HG02642 (cell line): ENCODE measurements at regions not wholly inside any gene's neighbourhood (a gene's known extent, or its start where the extent isn't known, plus 50 kb on each side); places are given as distances from the start of the nearest gene placed in this dataset.

Experiments
- ATAC-seq: cut with Tn5 transposase; IDR thresholded peaks from one replicate; pipeline ENCODE4 v1.9.1; 2021; ENCODE audit warnings: mild to moderate bottlenecking; ENCODE audit not compliant: unreplicated experiment, poor library complexity

- ATAC-seq: no peak
Observed at GRCh38 chr3:106204160-106204868, 335.5 kb upstream of the CBLB start.

- ATAC-seq: peak; percentile 90
Observed at GRCh38 chr3:106206146-106206545, 337.3 kb upstream of the CBLB start.

GRCh38 chr3:106206613-106207012 lies 337.8 kb upstream of the CBLB start:
- ATAC-seq: no peak

GRCh38 chr3:106208251-106208650 lies 339.4 kb upstream of the CBLB start:
- ATAC-seq: no peak

GRCh38 chr3:106208967-106209366 lies 340.2 kb upstream of the CBLB start:
- ATAC-seq: no peak

GRCh38 chr3:106209482-106209881 lies 340.7 kb upstream of the CBLB start:
- ATAC-seq: no peak

- ATAC-seq: no peak
Observed at GRCh38 chr3:106210923-106211322, 342.1 kb upstream of the CBLB start.

GRCh38 chr3:106212665-106213222 lies 343.9 kb upstream of the CBLB start:
- no peak for ATAC-seq

- ATAC-seq: no peak
Observed at GRCh38 chr3:106213954-106214353, 345.1 kb upstream of the CBLB start.

- no peak for ATAC-seq
Observed at GRCh38 chr3:106214641-106215040, 345.8 kb upstream of the CBLB start.

- ATAC-seq: no peak
Observed at GRCh38 chr3:106215047-106215446, 346.2 kb upstream of the CBLB start.

GRCh38 chr3:106217745-106218144 lies 348.9 kb upstream of the CBLB start:
- ATAC-seq: no peak

GRCh38 chr3:106227068-106227467 lies 358.3 kb upstream of the CBLB start:
- ATAC-seq: no peak

GRCh38 chr3:106228271-106228670 lies 359.5 kb upstream of the CBLB start:
- no peak for ATAC-seq

GRCh38 chr3:106229495-106230278 lies 360.9 kb upstream of the CBLB start:
- ATAC-seq: no peak

GRCh38 chr3:106231086-106231485 lies 362.3 kb upstream of the CBLB start:
- ATAC-seq: no peak

- ATAC-seq: no peak
Observed at GRCh38 chr3:106232956-106233355, 364.1 kb upstream of the CBLB start.

GRCh38 chr3:106239195-106239697 lies 370.4 kb upstream of the CBLB start:
- no peak for ATAC-seq

GRCh38 chr3:106241593-106241992 lies 372.8 kb upstream of the CBLB start:
- no peak for ATAC-seq

- ATAC-seq: no peak
Observed at GRCh38 chr3:106242781-106243180, 374.0 kb upstream of the CBLB start.

- ATAC-seq: no peak
Observed at GRCh38 chr3:106245400-106245799, 376.6 kb upstream of the CBLB start.
